ENCODE measurements at regions not wholly inside any gene's neighbourhood (a gene's known extent, or its start where the extent isn't known, plus 50 kb on each side); places are given as distances from the start of the nearest gene placed in this dataset.

DNA sequence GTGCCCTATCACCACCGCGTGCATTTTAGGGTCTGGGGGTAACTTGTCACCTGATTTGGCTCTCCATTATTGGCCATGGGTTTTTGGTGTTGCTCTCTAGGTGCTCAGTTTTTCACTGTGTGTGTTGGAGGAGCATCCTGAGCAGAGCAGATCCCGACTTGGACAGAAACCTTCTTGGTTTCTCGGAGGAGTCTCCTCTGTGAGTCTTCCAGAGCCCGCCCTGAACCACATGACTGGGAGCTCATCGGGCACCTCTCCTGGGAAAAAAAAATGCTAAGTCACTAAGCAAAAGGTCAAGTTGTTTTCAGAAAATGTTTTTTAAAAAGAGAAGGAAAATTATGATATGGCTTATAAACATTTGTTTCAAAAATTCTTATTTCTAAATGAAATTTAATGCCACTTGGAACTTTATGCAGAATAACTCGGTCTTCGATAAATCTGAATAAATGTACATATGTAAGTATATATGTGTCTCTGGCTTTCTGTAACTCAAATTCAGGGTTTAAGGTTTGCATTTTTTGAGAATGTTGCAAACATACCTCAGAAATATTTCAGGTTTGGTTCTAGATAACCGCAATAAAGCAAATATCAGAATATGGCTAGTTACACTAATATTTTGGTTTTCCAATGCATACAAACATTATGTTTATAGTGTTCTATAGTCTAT lies 255.2 kb downstream of the AUH start:
- TF ChIP-seq CTCF (IDR thresholded peaks at IDR 0.05; ENCODE audit: low read depth, low read length, poor library complexity, severe bottlenecking) (no peak), EZH2phosphoT487 (IDR thresholded peaks at IDR 0.05; ENCODE audit: borderline replicate concordance, low read length) (no peak)

All from DOHH2 (cell line).